Neural progenitor cell (in vitro differentiated cells): ENCODE measurements at regions not wholly inside any gene's neighbourhood (a gene's known extent, or its start where the extent isn't known, plus 50 kb on each side); places are given as distances from the start of the nearest gene placed in this dataset.

Experiments used
- DNase-seq: peaks from one replicate; pipeline ENCODE4 v3.0.0-alpha.2; 2016; ENCODE audit warnings: low spot score
- H2AFZ ChIP-seq: fragments of 200-600 bp; sonication (generic); replicated peaks from 2 replicates; pipeline ENCODE4 v1.6.1; 2016; ENCODE audit warnings: antibody characterized with exemption
- H3F3A ChIP-seq: fragments of 200-600 bp; sonication (generic); 2 replicates; pipeline ENCODE4 v1.6.1; 2016; ENCODE audit warnings: antibody characterized with exemption, low read depth
- H3K27ac ChIP-seq: fragments of 200-600 bp; sonication (generic); 2 replicates; pipeline ENCODE4 v1.5.1; 2016; ENCODE audit warnings: mild to moderate bottlenecking
- H3K27me3 ChIP-seq: fragments of 200-600 bp; sonication (generic); 2 replicates; pipeline ENCODE4 v1.6.1; 2016; ENCODE audit warnings: mild to moderate bottlenecking, moderate library complexity
- H3K36me3 ChIP-seq: fragments of 200-600 bp; sonication (generic); 2 replicates; pipeline ENCODE4 v1.5.1; 2016
- H3K4me1 ChIP-seq: fragments of 200-600 bp; sonication (generic); 2 replicates; pipeline ENCODE4 v1.6.1; 2016; ENCODE audit warnings: mixed run types
- H3K4me2 ChIP-seq: fragments of 200-600 bp; sonication (generic); 2 replicates; pipeline ENCODE4 v1.6.1; 2016
- H3K4me3 ChIP-seq: fragments of 200-600 bp; sonication (generic); 2 replicates; pipeline ENCODE4 v1.5.1; 2016
- H3K79me2 ChIP-seq: fragments of 200-600 bp; sonication (generic); 2 replicates; pipeline ENCODE4 v1.6.1; 2016; ENCODE audit warnings: low read depth
- H3K9ac ChIP-seq: fragments of 200-600 bp; sonication (generic); 2 replicates; pipeline ENCODE4 v1.6.1; 2016
- H3K9me3 ChIP-seq: fragments of 200-600 bp; sonication (generic); 2 replicates; pipeline ENCODE4 v1.5.1; 2016; ENCODE audit warnings: low read depth
- H4K20me1 ChIP-seq: fragments of 200-600 bp; sonication (generic); 2 replicates; pipeline ENCODE4 v1.6.1; 2016; ENCODE audit warnings: low read depth
- H3K27ac Mint-ChIP-seq: 3 replicates; pipeline ENCODE4 v1.8.0; 2021; ENCODE audit warnings: mixed read lengths
- H3K27me3 Mint-ChIP-seq: 2 replicates; pipeline ENCODE4 v1.8.0; 2022; ENCODE audit warnings: low read depth, mild to moderate bottlenecking, inconsistent platforms, moderate library complexity, mixed read lengths; ENCODE audit not compliant: insufficient read depth
- H3K36me3 Mint-ChIP-seq: 3 replicates; pipeline ENCODE4 v1.8.0; 2021; ENCODE audit warnings: mixed read lengths
- H3K4me1 Mint-ChIP-seq: 3 replicates; pipeline ENCODE4 v1.8.0; 2021; ENCODE audit warnings: mixed read lengths
- H3K4me3 Mint-ChIP-seq: 3 replicates; pipeline ENCODE4 v1.8.0; 2021; ENCODE audit warnings: mild to moderate bottlenecking, moderate library complexity, mixed read lengths
- H3K9me3 Mint-ChIP-seq: 3 replicates; pipeline ENCODE4 v1.8.0; 2020; ENCODE audit warnings: mixed read lengths
- EZH2 ChIP-seq: fragments of 200-600 bp; sonication (generic); IDR thresholded peaks from 2 replicates; pipeline ENCODE4 v1.6.1; 2017; ENCODE audit warnings: antibody characterized with exemption, mild to moderate bottlenecking, moderate library complexity
- EZH2phosphoT487 ChIP-seq: fragments of 200-600 bp; sonication (generic); IDR thresholded peaks from 2 replicates; pipeline ENCODE4 v1.6.1; 2017; ENCODE audit warnings: antibody characterized with exemption
- TF ChIP-seq, protein P1 (sequence below): fragments of 200-600 bp; sonication (generic); IDR thresholded peaks from 2 replicates; pipeline ENCODE4 v1.5.1; 2017; ENCODE audit warnings: antibody characterized with exemption, mild to moderate bottlenecking

DNA sequence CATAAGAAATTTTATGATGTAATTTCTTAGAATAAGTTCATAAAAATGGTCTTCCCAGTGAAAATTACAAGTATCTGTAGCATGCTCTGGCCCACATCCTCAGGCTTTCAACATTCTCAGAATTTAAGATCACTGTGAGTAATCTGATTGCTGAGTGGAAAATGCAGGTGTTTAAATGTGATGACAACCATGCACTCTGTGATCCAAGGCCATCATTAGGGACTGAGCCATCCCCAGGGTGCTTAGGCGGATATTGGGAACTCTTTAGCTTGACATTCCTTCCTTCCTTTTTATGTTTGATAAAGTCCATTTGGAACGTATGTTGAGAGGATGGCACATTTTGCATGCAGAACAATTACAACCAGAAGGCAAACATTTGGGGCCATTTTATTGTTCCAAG lies 95.5 kb downstream of the ARL4C start:
- Histone ChIP-seq H3K9ac (no peak overlapping the region), H3K79me2 (no peaks in the 10 kb centered on the region), H3K36me3 (no peaks in the 10 kb centered on the region), H3K9me3 (no peaks in the 10 kb centered on the region), H3K27me3 (no peaks in the 10 kb centered on the region), H3K4me1 (peaks cover 7% of the 10 kb centered on the region), H2AFZ (no peak overlapping the region), H3F3A (peaks cover under 1% of the 10 kb centered on the region), H4K20me1 (no peaks in the 10 kb centered on the region), H3K27ac (no peak overlapping the region), H3K4me2 (no peak overlapping the region), H3K4me3 (no peak overlapping the region)
- TF ChIP-seq EZH2phosphoT487: no peak
- TF ChIP-seq, protein P1, sequence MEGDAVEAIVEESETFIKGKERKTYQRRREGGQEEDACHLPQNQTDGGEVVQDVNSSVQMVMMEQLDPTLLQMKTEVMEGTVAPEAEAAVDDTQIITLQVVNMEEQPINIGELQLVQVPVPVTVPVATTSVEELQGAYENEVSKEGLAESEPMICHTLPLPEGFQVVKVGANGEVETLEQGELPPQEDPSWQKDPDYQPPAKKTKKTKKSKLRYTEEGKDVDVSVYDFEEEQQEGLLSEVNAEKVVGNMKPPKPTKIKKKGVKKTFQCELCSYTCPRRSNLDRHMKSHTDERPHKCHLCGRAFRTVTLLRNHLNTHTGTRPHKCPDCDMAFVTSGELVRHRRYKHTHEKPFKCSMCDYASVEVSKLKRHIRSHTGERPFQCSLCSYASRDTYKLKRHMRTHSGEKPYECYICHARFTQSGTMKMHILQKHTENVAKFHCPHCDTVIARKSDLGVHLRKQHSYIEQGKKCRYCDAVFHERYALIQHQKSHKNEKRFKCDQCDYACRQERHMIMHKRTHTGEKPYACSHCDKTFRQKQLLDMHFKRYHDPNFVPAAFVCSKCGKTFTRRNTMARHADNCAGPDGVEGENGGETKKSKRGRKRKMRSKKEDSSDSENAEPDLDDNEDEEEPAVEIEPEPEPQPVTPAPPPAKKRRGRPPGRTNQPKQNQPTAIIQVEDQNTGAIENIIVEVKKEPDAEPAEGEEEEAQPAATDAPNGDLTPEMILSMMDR: no peak
- no peak for TF ChIP-seq EZH2
- peaks cover 7% of the 10 kb centered on the region for H3K9me3 Mint-ChIP-seq
- H3K36me3 Mint-ChIP-seq: no peaks in the 10 kb centered on the region
- H3K4me3 Mint-ChIP-seq: no peak overlapping the region
- peaks cover 32% of the 10 kb centered on the region for H3K4me1 Mint-ChIP-seq
- peak overlapping the region; percentile 46 for H3K27ac Mint-ChIP-seq
- no peak for DNase-seq
- H3K27me3 Mint-ChIP-seq: peaks cover 9% of the 10 kb centered on the region

GRCh38 chr2:234399451-234400246 lies 97.2 kb downstream of the ARL4C start:
- no peaks in the 10 kb centered on the region for H3K36me3 Mint-ChIP-seq
- H3K4me2 ChIP-seq: no peak overlapping the region
- TF ChIP-seq, protein P1: no peak
- TF ChIP-seq EZH2 (no peak), EZH2phosphoT487 (no peak)
- H4K20me1 ChIP-seq: no peaks in the 10 kb centered on the region
- peaks cover 10% of the 10 kb centered on the region for H3F3A ChIP-seq
- H3K9me3 Mint-ChIP-seq: peaks cover 7% of the 10 kb centered on the region
- H2AFZ ChIP-seq: no peak overlapping the region
- H3K9me3 ChIP-seq: no peaks in the 10 kb centered on the region
- H3K4me3 Mint-ChIP-seq: no peak overlapping the region
- no peak overlapping the region for H3K4me3 ChIP-seq
- H3K27me3 ChIP-seq: no peaks in the 10 kb centered on the region
- H3K4me1 Mint-ChIP-seq: peaks cover 31% of the 10 kb centered on the region
- H3K27me3 Mint-ChIP-seq: peaks cover 9% of the 10 kb centered on the region
- H3K4me1 ChIP-seq: peaks cover 19% of the 10 kb centered on the region
- DNase-seq: no peak
- no peaks in the 10 kb centered on the region for H3K79me2 ChIP-seq
- H3K9ac ChIP-seq: no peak overlapping the region
- H3K27ac Mint-ChIP-seq: no peak overlapping the region
- H3K36me3 ChIP-seq: no peaks in the 10 kb centered on the region
- H3K27ac ChIP-seq: no peak overlapping the region

- TF ChIP-seq, protein P1: no peak
- no peak for TF ChIP-seq EZH2
- H4K20me1 ChIP-seq: no peaks in the 10 kb centered on the region
- no peak overlapping the region for H3K9ac ChIP-seq
- DNase-seq: no peak
- H3K9me3 Mint-ChIP-seq: peaks cover 7% of the 10 kb centered on the region
- H3K79me2 ChIP-seq: no peaks in the 10 kb centered on the region
- H3K36me3 Mint-ChIP-seq: no peaks in the 10 kb centered on the region
- H3K9me3 ChIP-seq: no peaks in the 10 kb centered on the region
- peak overlapping the region; percentile 75 for H3K27ac Mint-ChIP-seq
- H2AFZ ChIP-seq: no peak overlapping the region
- H3F3A ChIP-seq: peaks cover 10% of the 10 kb centered on the region
- H3K27me3 Mint-ChIP-seq: peaks cover 9% of the 10 kb centered on the region
- peak overlapping the region; percentile 21 for H3K4me3 Mint-ChIP-seq
- H3K36me3 ChIP-seq: no peaks in the 10 kb centered on the region
- no peak overlapping the region for H3K27ac ChIP-seq
- H3K4me1 Mint-ChIP-seq: peaks cover 32% of the 10 kb centered on the region
- no peak overlapping the region for H3K4me3 ChIP-seq
- no peak overlapping the region for H3K4me2 ChIP-seq
- peaks cover 14% of the 10 kb centered on the region for H3K4me1 ChIP-seq
- no peaks in the 10 kb centered on the region for H3K27me3 ChIP-seq
Measured at GRCh38 chr2:234398531-234398930, 98.3 kb downstream of the ARL4C start.
